ENCODE measurements at regions not wholly inside any gene's neighbourhood (a gene's known extent, or its start where the extent isn't known, plus 50 kb on each side); places are given as distances from the start of the nearest gene placed in this dataset.

DNA sequence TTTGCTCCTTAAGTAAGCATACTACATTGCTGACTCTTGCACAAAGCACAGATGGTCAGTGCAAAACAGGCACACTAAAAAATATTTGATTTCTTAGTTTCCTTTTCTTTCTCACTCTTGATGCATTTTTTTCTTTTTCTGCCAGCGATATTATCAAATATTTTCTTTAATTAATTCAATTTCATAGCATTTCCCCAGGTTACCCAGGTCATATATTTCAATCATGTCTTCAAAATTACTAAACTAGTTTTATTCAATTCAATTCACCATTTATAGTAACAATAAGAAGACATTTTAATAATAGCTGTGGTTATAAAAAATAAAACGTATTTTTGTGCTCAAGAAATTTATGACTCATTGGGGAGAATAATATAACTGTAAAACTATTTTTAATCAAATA lies 421.2 kb downstream of the GASK1B start:
- Histone ChIP-seq H3K4me1 (ENCODE audit: control insufficient read depth, insufficient read depth, low read length) (no peaks in the 10 kb centered on the region), H3K27me3 (ENCODE audit: control insufficient read depth, insufficient read depth, low read length) (no peaks in the 10 kb centered on the region), H3K36me3 (ENCODE audit: control insufficient read depth, insufficient read depth, low read length) (no peaks in the 10 kb centered on the region), H3K27ac (ENCODE audit: low read length) (no peak overlapping the region), H3K4me3 (ENCODE audit: low read length) (no peak overlapping the region), H3K9me3 (ENCODE audit: control insufficient read depth, insufficient read depth, low read length) (no peaks in the 10 kb centered on the region)
- Mint-ChIP-seq H3K27ac (no peak overlapping the region), H3K36me3 (no peaks in the 10 kb centered on the region), H3K4me3 (no peak overlapping the region), H3K27me3 (ENCODE audit: low read depth in 2 of 2) (no peaks in the 10 kb centered on the region), H3K9me3 (peaks cover 5 to 9% of the 10 kb centered on the region in 2 donors), H3K4me1 (no peaks in the 10 kb centered on the region)
- WGBS (ENCODE audit: insufficient coverage): 100% methylated on average over 1 of the region's 2 CpGs
- DNase-seq (no peak), ATAC-seq (no peak)
- intact Hi-C loops (cut with micrococcal nuclease): no loop called here
- no peak for TF ChIP-seq CTCF (IDR thresholded peaks at IDR 0.05)

DNA sequence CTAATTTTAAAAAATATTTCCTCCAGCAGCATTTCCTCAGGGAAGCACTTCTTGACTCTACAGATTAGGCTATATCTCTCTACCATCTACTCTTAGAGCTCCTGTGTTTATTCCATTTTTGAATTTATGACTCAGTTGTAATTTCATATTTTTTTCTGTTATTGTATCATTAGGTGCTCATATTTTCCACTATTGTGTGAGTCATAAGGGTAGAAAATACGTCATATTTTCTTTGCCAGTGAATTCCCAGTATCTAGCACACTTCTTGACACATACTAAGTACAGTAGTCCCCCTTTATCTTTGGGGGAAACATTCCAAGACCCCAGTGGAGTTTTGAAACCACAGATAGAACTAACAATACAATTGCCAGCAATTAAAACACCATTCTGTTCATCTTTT lies 431.2 kb downstream of the GASK1B start:
- DNase-seq (no peak), ATAC-seq (no peak)
- Mint-ChIP-seq H3K4me3 (no peak overlapping the region), H3K9me3 (peaks cover 0 to 14% of the 10 kb centered on the region in 2 donors), H3K27me3 (ENCODE audit: low read depth in 2 of 2) (no peaks in the 10 kb centered on the region), H3K4me1 (no peaks in the 10 kb centered on the region), H3K27ac (no peak overlapping the region), H3K36me3 (no peaks in the 10 kb centered on the region)
- H3K27ac ChIP-seq (ENCODE audit: low read length): no peak overlapping the region
- no peaks in the 10 kb centered on the region for H3K9me3 ChIP-seq (ENCODE audit: control insufficient read depth, insufficient read depth, low read length)
- H3K36me3 ChIP-seq (ENCODE audit: control insufficient read depth, insufficient read depth, low read length): no peaks in the 10 kb centered on the region
- H3K4me1 ChIP-seq (ENCODE audit: control insufficient read depth, insufficient read depth, low read length): no peaks in the 10 kb centered on the region
- no peak overlapping the region for H3K4me3 ChIP-seq (ENCODE audit: low read length)
- intact Hi-C loops (cut with micrococcal nuclease): no loop called here
- no CpG with 5 or more reads among the region's 1 CpG for WGBS (ENCODE audit: insufficient coverage)
- H3K27me3 ChIP-seq (ENCODE audit: control insufficient read depth, insufficient read depth, low read length): no peaks in the 10 kb centered on the region
- TF ChIP-seq CTCF (IDR thresholded peaks at IDR 0.05): no peak

- TF ChIP-seq CTCF (IDR thresholded peaks at IDR 0.05): no peak
- no peak overlapping the region for H3K27ac Mint-ChIP-seq
- H3K4me3 ChIP-seq (ENCODE audit: low read length): no peak overlapping the region
- no peak overlapping the region for H3K27ac ChIP-seq (ENCODE audit: low read length)
- H3K9me3 ChIP-seq (ENCODE audit: control insufficient read depth, insufficient read depth, low read length): no peaks in the 10 kb centered on the region
- H3K27me3 ChIP-seq (ENCODE audit: control insufficient read depth, insufficient read depth, low read length): no peaks in the 10 kb centered on the region
- H3K4me1 ChIP-seq (ENCODE audit: control insufficient read depth, insufficient read depth, low read length): no peaks in the 10 kb centered on the region
- 100% methylated on average over 1 of the region's 2 CpGs for WGBS (ENCODE audit: insufficient coverage)
- H3K36me3 ChIP-seq (ENCODE audit: control insufficient read depth, insufficient read depth, low read length): no peaks in the 10 kb centered on the region
- ATAC-seq: no peak
- intact Hi-C loops (cut with micrococcal nuclease): no loop called here
- no peak overlapping the region for H3K4me3 Mint-ChIP-seq
- no peaks in the 10 kb centered on the region for H3K4me1 Mint-ChIP-seq
- DNase-seq: no peak
- H3K36me3 Mint-ChIP-seq: no peaks in the 10 kb centered on the region
- peaks cover 0 to 6% of the 10 kb centered on the region in 2 donors for H3K9me3 Mint-ChIP-seq
- H3K27me3 Mint-ChIP-seq (ENCODE audit: low read depth in 2 of 2): no peaks in the 10 kb centered on the region
Measured at GRCh38 chr4:157739242-157739641, 433.6 kb downstream of the GASK1B start.

- Mint-ChIP-seq H3K27ac (no peak overlapping the region), H3K4me3 (no peak overlapping the region), H3K9me3 (peaks cover 21 to 30% of the 10 kb centered on the region in 2 donors), H3K36me3 (peaks cover 9% of the 10 kb centered on the region), H3K4me1 (no peaks in the 10 kb centered on the region), H3K27me3 (ENCODE audit: low read depth in 2 of 2) (no peaks in the 10 kb centered on the region)
- Histone ChIP-seq H3K36me3 (ENCODE audit: control insufficient read depth, insufficient read depth, low read length) (no peaks in the 10 kb centered on the region), H3K4me1 (ENCODE audit: control insufficient read depth, insufficient read depth, low read length) (no peaks in the 10 kb centered on the region), H3K27ac (ENCODE audit: low read length) (no peak overlapping the region), H3K27me3 (ENCODE audit: control insufficient read depth, insufficient read depth, low read length) (no peaks in the 10 kb centered on the region), H3K4me3 (ENCODE audit: low read length) (no peak overlapping the region), H3K9me3 (ENCODE audit: control insufficient read depth, insufficient read depth, low read length) (peaks cover 12% of the 10 kb centered on the region)
- ATAC-seq (no peak), DNase-seq (no peak)
- TF ChIP-seq CTCF (IDR thresholded peaks at IDR 0.05): no peak
- intact Hi-C loops (cut with micrococcal nuclease): no loop called here
- 71% methylated on average over 3 of the region's 3 CpGs for WGBS (ENCODE audit: insufficient coverage)
Measured at GRCh38 chr4:157728215-157728614, 444.6 kb downstream of the GASK1B start.
